ENCODE measurements at regions not wholly inside any gene's neighbourhood (a gene's known extent, or its start where the extent isn't known, plus 50 kb on each side); places are given as distances from the start of the nearest gene placed in this dataset.
"Not testable (repeated sequence)": the region's sequence is repeated elsewhere in the genome, so short reads cannot be mapped to it uniquely, and the experiment has no call there.

DNA sequence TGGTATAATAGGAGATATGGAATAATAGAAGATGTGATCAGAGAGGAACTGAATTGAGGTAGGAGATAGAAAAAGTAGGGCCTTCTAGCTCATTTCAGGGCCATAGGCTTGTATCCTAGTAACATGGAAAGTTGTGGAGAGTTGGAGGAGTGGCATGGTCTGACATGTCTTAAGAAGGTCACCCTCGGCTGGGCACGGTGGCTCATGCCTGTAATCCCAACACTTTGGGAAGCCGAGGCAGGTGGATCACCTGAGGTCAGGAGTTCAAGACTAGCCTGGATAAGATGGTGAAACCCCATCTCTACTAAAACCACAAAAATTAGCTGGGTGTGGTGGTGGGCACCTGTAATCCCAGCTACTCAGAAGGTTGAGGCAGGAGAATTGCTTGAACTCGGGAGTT lies 550.3 kb upstream of the CDH2 start:
- TF ChIP-seq NR2F1 (CRISPR knock-in tag; IDR thresholded peaks at IDR 0.05); CTCF (CRISPR knock-in tag; IDR thresholded peaks at IDR 0.05); NFE2 (CRISPR knock-in tag; IDR thresholded peaks at IDR 0.05); FOXA1 (IDR thresholded peaks at IDR 0.05); FOXA1 (CRISPR knock-in tag; IDR thresholded peaks at IDR 0.05); MYNN (CRISPR knock-in tag; IDR thresholded peaks at IDR 0.05; ENCODE audit: low read depth); EZH2 (conservative IDR thresholded peaks at IDR 0.05; ENCODE audit: low read depth, low read length); TBP (CRISPR knock-in tag; IDR thresholded peaks at IDR 0.05); RBAK (CRISPR knock-in tag; IDR thresholded peaks at IDR 0.05); TP53 (CRISPR knock-in tag; conservative IDR thresholded peaks at IDR 0.05); DNMT1 (CRISPR knock-in tag; IDR thresholded peaks at IDR 0.05); ZFAT (CRISPR knock-in tag; conservative IDR thresholded peaks at IDR 0.05); FOXC1 (CRISPR knock-in tag; IDR thresholded peaks at IDR 0.05; ENCODE audit: borderline replicate concordance); SMC3 (IDR thresholded peaks at IDR 0.05; ENCODE audit: low read length): not testable (repeated sequence)
- TF ChIP-seq, protein P1, sequence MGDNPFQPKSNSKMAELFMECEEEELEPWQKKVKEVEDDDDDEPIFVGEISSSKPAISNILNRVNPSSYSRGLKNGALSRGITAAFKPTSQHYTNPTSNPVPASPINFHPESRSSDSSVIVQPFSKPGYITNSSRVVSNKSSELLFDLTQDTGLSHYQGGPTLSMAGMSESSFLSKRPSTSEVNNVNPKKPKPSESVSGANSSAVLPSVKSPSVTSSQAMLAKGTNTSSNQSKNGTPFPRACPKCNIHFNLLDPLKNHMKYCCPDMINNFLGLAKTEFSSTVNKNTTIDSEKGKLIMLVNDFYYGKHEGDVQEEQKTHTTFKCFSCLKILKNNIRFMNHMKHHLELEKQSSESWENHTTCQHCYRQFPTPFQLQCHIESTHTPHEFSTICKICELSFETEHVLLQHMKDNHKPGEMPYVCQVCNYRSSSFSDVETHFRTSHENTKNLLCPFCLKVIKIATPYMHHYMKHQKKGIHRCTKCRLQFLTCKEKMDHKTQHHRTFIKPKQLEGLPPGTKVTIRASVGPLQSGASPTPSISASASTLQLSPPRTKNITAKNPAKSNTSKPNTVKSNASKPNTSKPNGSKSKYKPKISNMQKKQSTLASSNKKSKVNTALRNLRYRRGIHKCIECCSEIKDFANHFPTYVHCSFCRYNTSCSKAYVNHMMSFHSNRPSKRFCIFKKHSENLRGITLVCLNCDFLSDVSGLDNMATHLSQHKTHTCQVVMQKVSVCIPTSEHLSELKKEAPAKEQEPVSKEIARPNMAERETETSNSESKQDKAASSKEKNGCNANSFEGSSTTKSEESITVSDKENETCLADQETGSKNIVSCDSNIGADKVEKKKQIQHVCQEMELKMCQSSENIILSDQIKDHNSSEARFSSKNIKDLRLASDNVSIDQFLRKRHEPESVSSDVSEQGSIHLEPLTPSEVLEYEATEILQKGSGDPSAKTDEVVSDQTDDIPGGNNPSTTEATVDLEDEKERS (CRISPR knock-in tag; IDR thresholded peaks at IDR 0.05) = not testable (repeated sequence)
